ENCODE measurements at regions not wholly inside any gene's neighbourhood (a gene's known extent, or its start where the extent isn't known, plus 50 kb on each side); places are given as distances from the start of the nearest gene placed in this dataset.
"Not testable (repeated sequence)": the region's sequence is repeated elsewhere in the genome, so short reads cannot be mapped to it uniquely, and the experiment has no call there.

DNA sequence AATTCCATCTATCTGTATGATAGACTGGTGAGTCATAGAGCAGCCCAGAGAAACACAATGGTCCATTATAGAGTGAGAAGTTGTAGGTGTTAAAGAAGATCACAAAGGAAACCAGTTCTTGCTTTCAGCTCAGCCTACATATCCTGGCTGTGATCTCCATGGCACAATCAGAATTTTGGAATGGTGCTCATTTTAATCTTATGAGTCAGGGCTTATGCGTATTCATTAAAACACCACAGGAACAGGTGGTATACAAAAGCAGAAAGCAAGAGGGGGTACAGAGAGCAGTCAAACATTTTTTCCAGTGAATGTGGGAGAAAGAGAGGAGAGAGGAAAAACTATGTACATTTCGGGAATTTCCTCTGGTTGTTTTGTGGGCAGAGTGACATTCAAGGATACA lies 126.9 kb downstream of the MFAP3L start:
- TF ChIP-seq POLR2A (IDR thresholded peaks at IDR 0.05) = no peak
- TF ChIP-seq, protein P1, sequence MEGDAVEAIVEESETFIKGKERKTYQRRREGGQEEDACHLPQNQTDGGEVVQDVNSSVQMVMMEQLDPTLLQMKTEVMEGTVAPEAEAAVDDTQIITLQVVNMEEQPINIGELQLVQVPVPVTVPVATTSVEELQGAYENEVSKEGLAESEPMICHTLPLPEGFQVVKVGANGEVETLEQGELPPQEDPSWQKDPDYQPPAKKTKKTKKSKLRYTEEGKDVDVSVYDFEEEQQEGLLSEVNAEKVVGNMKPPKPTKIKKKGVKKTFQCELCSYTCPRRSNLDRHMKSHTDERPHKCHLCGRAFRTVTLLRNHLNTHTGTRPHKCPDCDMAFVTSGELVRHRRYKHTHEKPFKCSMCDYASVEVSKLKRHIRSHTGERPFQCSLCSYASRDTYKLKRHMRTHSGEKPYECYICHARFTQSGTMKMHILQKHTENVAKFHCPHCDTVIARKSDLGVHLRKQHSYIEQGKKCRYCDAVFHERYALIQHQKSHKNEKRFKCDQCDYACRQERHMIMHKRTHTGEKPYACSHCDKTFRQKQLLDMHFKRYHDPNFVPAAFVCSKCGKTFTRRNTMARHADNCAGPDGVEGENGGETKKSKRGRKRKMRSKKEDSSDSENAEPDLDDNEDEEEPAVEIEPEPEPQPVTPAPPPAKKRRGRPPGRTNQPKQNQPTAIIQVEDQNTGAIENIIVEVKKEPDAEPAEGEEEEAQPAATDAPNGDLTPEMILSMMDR (IDR thresholded peaks at IDR 0.05) = no peak
- H3K36me3 ChIP-seq (ENCODE audit: low read depth, missing control alignments) = no peaks in the 10 kb centered on the region
- intact Hi-C loops (cut with DNase I; ENCODE audit: low total_unique reads) = no loop called here
- no peaks in the 10 kb centered on the region for H3K4me1 ChIP-seq
- no peaks in the 10 kb centered on the region for H3K9me3 ChIP-seq
- DNase-seq = no peak
- 83 to 87% methylated on average over 2 of the region's 2 CpGs for WGBS, 2 donors
- H3K4me3 ChIP-seq = no peak overlapping the region
- no peak overlapping the region for H3K27ac ChIP-seq
- no peaks in the 10 kb centered on the region for H3K27me3 ChIP-seq

DNA sequence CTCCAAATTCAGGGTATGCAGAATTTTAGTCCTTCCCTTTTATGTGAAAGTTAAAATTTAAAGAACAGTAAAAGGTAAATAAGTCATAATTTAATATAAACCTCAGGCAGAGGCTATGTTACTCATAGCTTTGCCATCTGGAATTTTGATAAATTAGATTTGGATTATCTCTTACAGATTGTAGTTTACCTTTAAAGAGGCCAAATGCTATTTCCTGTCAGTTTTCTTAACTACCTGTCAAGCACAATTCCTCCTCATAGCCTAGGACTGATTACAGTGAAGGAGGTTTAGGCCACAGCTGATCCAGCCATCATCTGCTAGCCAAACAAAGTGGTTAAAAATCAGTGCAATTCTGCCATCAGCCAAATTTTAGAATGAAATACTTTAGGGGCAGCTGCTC lies 128.1 kb downstream of the MFAP3L start:
- Histone ChIP-seq H3K9me3 (no peaks in the 10 kb centered on the region), H3K27me3 (no peaks in the 10 kb centered on the region), H3K27ac (no peak overlapping the region), H3K4me3 (no peak overlapping the region), H3K36me3 (ENCODE audit: low read depth, missing control alignments) (no peaks in the 10 kb centered on the region), H3K4me1 (no peaks in the 10 kb centered on the region)
- intact Hi-C loops (cut with DNase I; ENCODE audit: low total_unique reads) = no loop called here
- TF ChIP-seq POLR2A (IDR thresholded peaks at IDR 0.05) = no peak
- TF ChIP-seq, protein P1 (IDR thresholded peaks at IDR 0.05) = no peak
- DNase-seq = no peak

DNA sequence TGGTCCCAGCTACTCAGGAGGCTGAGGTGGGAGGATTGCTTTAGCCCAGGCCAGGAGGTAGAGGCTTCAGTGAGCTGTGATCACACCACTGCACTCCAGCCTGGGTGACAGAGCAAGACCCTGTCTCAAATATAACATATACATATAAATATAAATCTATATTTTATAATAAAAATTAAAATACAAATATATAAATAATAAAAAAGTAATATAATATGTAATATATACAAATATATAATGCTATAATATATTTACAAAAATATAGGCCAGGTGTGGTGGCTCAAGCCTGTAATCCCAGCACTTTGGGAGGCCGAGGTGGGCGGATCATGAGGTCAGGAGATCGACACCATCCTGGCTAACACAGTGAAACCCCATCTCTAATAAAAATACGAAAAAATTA lies 131.4 kb downstream of the MFAP3L start:
- WGBS, 2 donors = 89 to 94% methylated on average over 4 of the region's 4 CpGs
- H3K9me3 ChIP-seq; H3K27ac ChIP-seq; H3K4me3 ChIP-seq; intact Hi-C loops (cut with DNase I; ENCODE audit: low total_unique reads); H3K27me3 ChIP-seq; DNase-seq; H3K36me3 ChIP-seq (ENCODE audit: low read depth, missing control alignments); H3K4me1 ChIP-seq: not testable (repeated sequence)

DNA sequence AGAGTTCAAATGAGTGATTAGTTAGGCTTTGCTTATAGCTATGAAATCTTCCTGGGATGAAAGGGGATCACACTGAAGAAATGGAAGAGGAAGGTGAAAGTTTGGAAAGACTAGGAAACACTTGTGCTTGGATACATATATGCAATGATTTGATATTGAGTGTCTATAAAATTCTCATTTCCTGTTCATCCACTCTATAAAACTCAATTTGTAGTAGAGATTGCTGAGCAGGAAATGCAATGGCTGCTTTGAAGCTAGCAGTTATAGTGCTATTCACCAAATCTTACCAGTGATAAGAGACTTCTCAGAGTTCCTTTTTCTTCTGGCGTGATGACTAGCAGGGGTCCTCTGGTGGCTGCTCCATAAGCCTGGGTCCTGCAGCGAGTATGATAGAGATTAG lies 128.1 kb upstream of the HPF1 start:
- Histone ChIP-seq H3K4me3 (no peak overlapping the region), H3K9me3 (no peaks in the 10 kb centered on the region), H3K4me1 (no peaks in the 10 kb centered on the region), H3K36me3 (ENCODE audit: low read depth, missing control alignments) (no peaks in the 10 kb centered on the region), H3K27ac (no peak overlapping the region), H3K27me3 (no peaks in the 10 kb centered on the region)
- no peak for DNase-seq
- intact Hi-C loops (cut with DNase I; ENCODE audit: low total_unique reads) = no loop called here
- TF ChIP-seq POLR2A (IDR thresholded peaks at IDR 0.05) = no peak
- TF ChIP-seq, protein P1 (IDR thresholded peaks at IDR 0.05) = no peak
- WGBS, 2 donors = 74 to 82% methylated on average over 2 of the region's 2 CpGs

DNA sequence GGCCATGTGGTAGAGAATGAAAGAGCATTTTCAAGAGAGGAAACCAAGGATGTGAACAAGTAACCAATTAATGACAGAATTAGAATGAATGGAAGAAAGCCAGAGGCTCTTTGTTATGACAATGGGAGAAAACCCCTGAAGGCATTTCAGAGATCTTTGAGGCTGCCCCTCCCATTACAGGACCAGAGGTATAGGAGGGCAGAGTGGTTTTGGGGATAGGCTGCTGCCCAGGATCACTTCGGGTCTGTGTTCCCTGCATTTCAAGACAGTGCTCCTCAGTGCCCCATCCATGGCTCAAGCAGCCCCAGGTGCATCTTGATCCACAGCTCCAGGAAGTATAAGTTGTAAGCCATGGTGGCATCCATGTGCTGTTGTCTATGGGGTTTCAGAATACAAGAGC lies 124.0 kb upstream of the HPF1 start:
- Histone ChIP-seq H3K27ac (no peak overlapping the region), H3K4me1 (no peaks in the 10 kb centered on the region), H3K36me3 (ENCODE audit: low read depth, missing control alignments) (no peaks in the 10 kb centered on the region), H3K27me3 (no peaks in the 10 kb centered on the region), H3K4me3 (no peak overlapping the region), H3K9me3 (no peaks in the 10 kb centered on the region)
- TF ChIP-seq, protein P1 (IDR thresholded peaks at IDR 0.05) = no peak
- TF ChIP-seq POLR2A (IDR thresholded peaks at IDR 0.05) = no peak
- intact Hi-C loops (cut with DNase I; ENCODE audit: low total_unique reads) = no loop called here
- 80 to 94% methylated on average over 1 of the region's 1 CpG for WGBS, 2 donors
- DNase-seq = no peak
